ENCODE measurements at regions not wholly inside any gene's neighbourhood (a gene's known extent, or its start where the extent isn't known, plus 50 kb on each side); places are given as distances from the start of the nearest gene placed in this dataset.
"Not testable (repeated sequence)": the region's sequence is repeated elsewhere in the genome, so short reads cannot be mapped to it uniquely, and the experiment has no call there.

GRCh38 chr2:207437136-207437523, 92.6 kb upstream of the CREB1 start:
- no peak for TF ChIP-seq CTCF (IDR thresholded peaks at IDR 0.05; ENCODE audit: insufficient read depth, low read length, poor library complexity, severe bottlenecking)
- H3K4me3 ChIP-seq (replicated peaks; ENCODE audit: low read depth, low read length) = no peak overlapping the region
- no peaks in the 10 kb centered on the region for H3K27me3 ChIP-seq (replicated peaks; ENCODE audit: control insufficient read depth, insufficient read depth, low read length)
- no peak for DNase-seq (ENCODE audit: extremely low read depth, insufficient read length)
- H3K36me3 ChIP-seq (ENCODE audit: control insufficient read depth, insufficient read depth, low read length) = no peaks in the 10 kb centered on the region

- Histone ChIP-seq H3K4me3 (replicated peaks; ENCODE audit: low read depth, low read length) (no peak overlapping the region), H3K27me3 (replicated peaks; ENCODE audit: control insufficient read depth, insufficient read depth, low read length) (no peaks in the 10 kb centered on the region), H3K36me3 (ENCODE audit: control insufficient read depth, insufficient read depth, low read length) (no peaks in the 10 kb centered on the region)
- DNase-seq (ENCODE audit: extremely low read depth, insufficient read length) = no peak
- TF ChIP-seq CTCF (IDR thresholded peaks at IDR 0.05; ENCODE audit: insufficient read depth, low read length, poor library complexity, severe bottlenecking) = no peak
Observed at GRCh38 chr2:207437524-207438143, 92.1 kb upstream of the CREB1 start.

- DNase-seq (ENCODE audit: extremely low read depth, insufficient read length) = no peak
- no peak overlapping the region for H3K4me3 ChIP-seq (replicated peaks; ENCODE audit: low read depth, low read length)
- no peaks in the 10 kb centered on the region for H3K36me3 ChIP-seq (ENCODE audit: control insufficient read depth, insufficient read depth, low read length)
- H3K27me3 ChIP-seq (replicated peaks; ENCODE audit: control insufficient read depth, insufficient read depth, low read length) = no peaks in the 10 kb centered on the region
- no peak for TF ChIP-seq CTCF (IDR thresholded peaks at IDR 0.05; ENCODE audit: insufficient read depth, low read length, poor library complexity, severe bottlenecking)
Observed at GRCh38 chr2:207438414-207439126, 91.2 kb upstream of the CREB1 start.

GRCh38 chr2:207439881-207440280, 89.9 kb upstream of the CREB1 start:
- H3K4me3 ChIP-seq (replicated peaks; ENCODE audit: low read depth, low read length); DNase-seq (ENCODE audit: extremely low read depth, insufficient read length); H3K27me3 ChIP-seq (replicated peaks; ENCODE audit: control insufficient read depth, insufficient read depth, low read length); H3K36me3 ChIP-seq (ENCODE audit: control insufficient read depth, insufficient read depth, low read length): not testable (repeated sequence)

GRCh38 chr2:207444756-207445155, 85.0 kb upstream of the CREB1 start:
- H3K27me3 ChIP-seq (replicated peaks; ENCODE audit: control insufficient read depth, insufficient read depth, low read length) = no peaks in the 10 kb centered on the region
- no peaks in the 10 kb centered on the region for H3K36me3 ChIP-seq (ENCODE audit: control insufficient read depth, insufficient read depth, low read length)
- TF ChIP-seq CTCF (IDR thresholded peaks at IDR 0.05; ENCODE audit: insufficient read depth, low read length, poor library complexity, severe bottlenecking) = no peak
- no peak for DNase-seq (ENCODE audit: extremely low read depth, insufficient read length)
- no peak overlapping the region for H3K4me3 ChIP-seq (replicated peaks; ENCODE audit: low read depth, low read length)

GRCh38 chr2:207446653-207447052, 83.1 kb upstream of the CREB1 start:
- no peak overlapping the region for H3K4me3 ChIP-seq (replicated peaks; ENCODE audit: low read depth, low read length)
- no peak for DNase-seq (ENCODE audit: extremely low read depth, insufficient read length)

More at GRCh38 chr2:207446653-207447052, 83.1 kb upstream of the CREB1 start:
- H3K27me3 ChIP-seq (replicated peaks; ENCODE audit: control insufficient read depth, insufficient read depth, low read length) = no peaks in the 10 kb centered on the region
- no peaks in the 10 kb centered on the region for H3K36me3 ChIP-seq (ENCODE audit: control insufficient read depth, insufficient read depth, low read length)
- TF ChIP-seq CTCF (IDR thresholded peaks at IDR 0.05; ENCODE audit: insufficient read depth, low read length, poor library complexity, severe bottlenecking) = no peak
